Omental fat pad (tissue), 3 donors: ENCODE measurements at regions not wholly inside any gene's neighbourhood (a gene's known extent, or its start where the extent isn't known, plus 50 kb on each side); places are given as distances from the start of the nearest gene placed in this dataset.
"Not testable (repeated sequence)": the region's sequence is repeated elsewhere in the genome, so short reads cannot be mapped to it uniquely, and the experiment has no call there.

Experiments used
- ATAC-seq: fragments of 150-250 bp; one replicate; pipeline ENCODE4 v1.9.1; 2016; ENCODE audit warnings: mild to moderate bottlenecking, moderate library complexity; ENCODE audit not compliant: low FRiP score
- DNase-seq: peaks from one replicate; pipeline ENCODE4 v3.0.0-alpha.2; 2019; ENCODE audit warnings: low spot score
- CTCF ChIP-seq, 3 donors: fragments of 450-650 bp; IDR thresholded peaks; one replicate each; pipeline ENCODE4 v1.5.1; 2016 to 2017; ENCODE audit warnings: antibody characterized with exemption in 3 of 3, mild to moderate bottlenecking in 3 of 3, moderate library complexity in 2 of 3

- ATAC-seq (no peak), DNase-seq (no peak)
- no peak for TF ChIP-seq CTCF (IDR thresholded peaks at IDR 0.05)
Measured at GRCh38 chr9:100639854-100640253, 62.0 kb downstream of the CAVIN4 start.

- TF ChIP-seq CTCF (IDR thresholded peaks at IDR 0.05) = no peak
- ATAC-seq (no peak), DNase-seq (no peak)
Measured at GRCh38 chr9:100640447-100641050, 62.7 kb downstream of the CAVIN4 start.

GRCh38 chr9:100641166-100641565, 63.3 kb downstream of the CAVIN4 start:
- no peak for ATAC-seq
- no peak for DNase-seq
- no peak for TF ChIP-seq CTCF (IDR thresholded peaks at IDR 0.05)

GRCh38 chr9:100652850-100653249, 75.0 kb downstream of the CAVIN4 start:
- TF ChIP-seq CTCF (IDR thresholded peaks at IDR 0.05) = no peak
- ATAC-seq (no peak), DNase-seq (no peak)

GRCh38 chr9:100653643-100654334, 75.9 kb downstream of the CAVIN4 start:
- TF ChIP-seq CTCF (IDR thresholded peaks at IDR 0.05) = no peak
- ATAC-seq = no peak
- no peak for DNase-seq

GRCh38 chr9:100656851-100657250, 79.0 kb downstream of the CAVIN4 start:
- not testable (repeated sequence) for ATAC-seq, DNase-seq

GRCh38 chr9:100661668-100662067, 83.8 kb downstream of the CAVIN4 start:
- no peak for ATAC-seq

More at GRCh38 chr9:100661668-100662067, 83.8 kb downstream of the CAVIN4 start:
- TF ChIP-seq CTCF (IDR thresholded peaks at IDR 0.05) = no peak
- DNase-seq = no peak
